Liver (tissue), 8 donors: ENCODE measurements at regions not wholly inside any gene's neighbourhood (a gene's known extent, or its start where the extent isn't known, plus 50 kb on each side); places are given as distances from the start of the nearest gene placed in this dataset.

Source experiments
- DNase-seq: peaks from one replicate; pipeline ENCODE4 v3.0.0-alpha.2; 2017; ENCODE audit warnings: low spot score
- H3K27ac ChIP-seq, 2 donors: one replicate each; pipeline ENCODE4 v1.7.0; 2013; ENCODE audit warnings: inconsistent platforms in 2 of 2, low read length in 2 of 2, control low read depth in 1 of 2, low read depth in 1 of 2, mild to moderate bottlenecking in 1 of 2
- H3K27me3 ChIP-seq, 4 donors: one replicate each; pipeline versions ENCODE4 v1.6.1 to v1.7.0; 2013; ENCODE audit warnings: low read length in 3 of 4, inconsistent platforms in 1 of 4, mild to moderate bottlenecking in 1 of 4, moderate library complexity in 1 of 4; ENCODE audit not compliant: control insufficient read depth in 4 of 4, insufficient read depth in 4 of 4
- H3K36me3 ChIP-seq, 4 donors: one replicate each; pipeline versions ENCODE4 v1.6.1 to v1.7.0; 2013; ENCODE audit warnings: low read length in 3 of 4, mild to moderate bottlenecking in 3 of 4, low read depth in 1 of 4, moderate library complexity in 1 of 4; ENCODE audit not compliant: control insufficient read depth in 4 of 4, insufficient read depth in 3 of 4
- H3K4me1 ChIP-seq, 4 donors: one replicate each; pipeline versions ENCODE4 v1.6.1 to v1.7.0; 2013; ENCODE audit warnings: low read length in 3 of 4, mild to moderate bottlenecking in 3 of 4, moderate library complexity in 1 of 4; ENCODE audit not compliant: control insufficient read depth in 4 of 4, insufficient read depth in 4 of 4
- H3K4me3 ChIP-seq, 3 donors: one replicate each; pipeline versions ENCODE4 v1.6.1 to v1.7.0; 2013; ENCODE audit warnings: low read length in 3 of 3, control low read depth in 1 of 3, low read depth in 1 of 3, mild to moderate bottlenecking in 1 of 3
- H3K9ac ChIP-seq, 2 donors: one replicate each; pipeline ENCODE4 v1.7.0; 2013; ENCODE audit warnings: low read length in 2 of 2, mild to moderate bottlenecking in 2 of 2, moderate library complexity in 2 of 2, control low read depth in 1 of 2, low read depth in 1 of 2
- H3K9me3 ChIP-seq, 4 donors: one replicate each; pipeline versions ENCODE4 v1.6.1 to v1.7.0; 2013; ENCODE audit warnings: low read length in 3 of 4; ENCODE audit not compliant: control insufficient read depth in 4 of 4
- EGR1 ChIP-seq, 2 donors: IDR thresholded peaks; 2 replicates each; pipeline ENCODE4 v1.6.1; 2016 to 2018; ENCODE audit warnings: antibody characterized with exemption in 2 of 2, low read depth in 2 of 2
- HNF4A ChIP-seq, 2 donors: conservative IDR thresholded peaks; 2 replicates each; pipeline ENCODE4 v1.6.1; 2016; ENCODE audit warnings: antibody characterized with exemption in 2 of 2, mild to moderate bottlenecking in 2 of 2
- HNF4G ChIP-seq: IDR thresholded peaks from 2 replicates; pipeline ENCODE4 v1.6.1; 2016; ENCODE audit warnings: antibody characterized with exemption
- JUND ChIP-seq, 2 donors: IDR thresholded peaks; 2 replicates each; pipeline ENCODE4 v1.6.1; 2016; ENCODE audit warnings: antibody characterized with exemption in 2 of 2
- NR2F2 ChIP-seq: IDR thresholded peaks from 2 replicates; pipeline ENCODE4 v1.6.1; 2016; ENCODE audit warnings: antibody characterized with exemption
- RAD21 ChIP-seq, 2 donors: IDR thresholded peaks; 2 replicates each; pipeline ENCODE4 v1.6.1; 2016; ENCODE audit warnings: antibody characterized with exemption in 2 of 2, mild to moderate bottlenecking in 2 of 2
- TAF1 ChIP-seq: conservative IDR thresholded peaks from 2 replicates; pipeline ENCODE4 v1.6.1; 2016; ENCODE audit warnings: antibody characterized with exemption, mild to moderate bottlenecking
- YY1 ChIP-seq: IDR thresholded peaks from 2 replicates; pipeline ENCODE4 v1.6.1; 2016; ENCODE audit warnings: antibody characterized with exemption, mild to moderate bottlenecking
- WGBS: extraction: QIAGEN DNeasy Blood & Tissue Kit; methylation state at CpG from one replicate; pipeline ENCODE4 v1.1.7; 2013; 5-methylcytosine and 5-hydroxymethylcytosine counted together
- TF ChIP-seq, protein P1 (sequence below): IDR thresholded peaks from 2 replicates; pipeline ENCODE4 v1.6.1; 2016; ENCODE audit warnings: antibody characterized with exemption
- TF ChIP-seq, protein P2 (sequence below): IDR thresholded peaks from 2 replicates; pipeline ENCODE4 v1.6.1; 2016; ENCODE audit warnings: antibody characterized with exemption
- TF ChIP-seq, protein P3 (sequence below): fragments of 150-350 bp; IDR thresholded peaks from 2 replicates; pipeline ENCODE4 v1.5.1; 2017; ENCODE audit warnings: improper control_type of control experiment, low read depth, low read length; ENCODE audit not compliant: missing input control
- TF ChIP-seq, protein P4 (sequence below): IDR thresholded peaks from 2 replicates; pipeline ENCODE4 v1.6.1; 2016; ENCODE audit warnings: antibody characterized with exemption, mild to moderate bottlenecking
- donor health status: healthy.
- donor health status: healthy.
- donor health status: healthy.
- donor health status: healthy.
- donor health status: healthy.

DNA sequence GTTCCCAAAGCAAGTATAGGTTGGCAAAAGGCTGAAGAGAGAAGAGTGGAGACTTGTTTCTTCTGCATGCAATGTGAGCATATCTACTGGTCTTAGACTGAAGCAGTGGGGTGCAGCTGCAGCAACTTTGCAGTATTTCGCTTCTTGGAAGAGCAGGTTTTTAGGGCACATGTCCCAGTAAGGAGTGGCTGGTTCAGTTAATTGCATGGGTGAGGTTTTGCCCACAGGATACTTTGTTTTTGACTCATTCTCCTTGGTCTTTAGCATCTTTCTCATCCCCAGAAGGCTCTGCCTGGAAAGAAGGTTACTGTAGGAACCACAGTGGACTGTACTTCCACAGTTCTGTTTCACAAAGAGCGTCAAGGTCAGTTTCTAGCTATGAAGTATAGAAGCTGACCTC is 68.0 kb upstream of the NR3C2 start:
- TF ChIP-seq TAF1 (no peak), JUND (IDR thresholded peaks at IDR 0.05) (no peak), YY1 (no peak), HNF4G (no peak), EGR1 (IDR thresholded peaks at IDR 0.05; ENCODE audit: low read depth in 2 of 2) (no peak), NR2F2 (no peak), HNF4A (conservative IDR thresholded peaks at IDR 0.05) (no peak)
- TF ChIP-seq, protein P1, sequence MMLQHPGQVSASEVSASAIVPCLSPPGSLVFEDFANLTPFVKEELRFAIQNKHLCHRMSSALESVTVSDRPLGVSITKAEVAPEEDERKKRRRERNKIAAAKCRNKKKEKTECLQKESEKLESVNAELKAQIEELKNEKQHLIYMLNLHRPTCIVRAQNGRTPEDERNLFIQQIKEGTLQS: no peak
- TF ChIP-seq, protein P2, sequence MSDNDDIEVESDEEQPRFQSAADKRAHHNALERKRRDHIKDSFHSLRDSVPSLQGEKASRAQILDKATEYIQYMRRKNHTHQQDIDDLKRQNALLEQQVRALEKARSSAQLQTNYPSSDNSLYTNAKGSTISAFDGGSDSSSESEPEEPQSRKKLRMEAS: no peak
- TF ChIP-seq, protein P3, sequence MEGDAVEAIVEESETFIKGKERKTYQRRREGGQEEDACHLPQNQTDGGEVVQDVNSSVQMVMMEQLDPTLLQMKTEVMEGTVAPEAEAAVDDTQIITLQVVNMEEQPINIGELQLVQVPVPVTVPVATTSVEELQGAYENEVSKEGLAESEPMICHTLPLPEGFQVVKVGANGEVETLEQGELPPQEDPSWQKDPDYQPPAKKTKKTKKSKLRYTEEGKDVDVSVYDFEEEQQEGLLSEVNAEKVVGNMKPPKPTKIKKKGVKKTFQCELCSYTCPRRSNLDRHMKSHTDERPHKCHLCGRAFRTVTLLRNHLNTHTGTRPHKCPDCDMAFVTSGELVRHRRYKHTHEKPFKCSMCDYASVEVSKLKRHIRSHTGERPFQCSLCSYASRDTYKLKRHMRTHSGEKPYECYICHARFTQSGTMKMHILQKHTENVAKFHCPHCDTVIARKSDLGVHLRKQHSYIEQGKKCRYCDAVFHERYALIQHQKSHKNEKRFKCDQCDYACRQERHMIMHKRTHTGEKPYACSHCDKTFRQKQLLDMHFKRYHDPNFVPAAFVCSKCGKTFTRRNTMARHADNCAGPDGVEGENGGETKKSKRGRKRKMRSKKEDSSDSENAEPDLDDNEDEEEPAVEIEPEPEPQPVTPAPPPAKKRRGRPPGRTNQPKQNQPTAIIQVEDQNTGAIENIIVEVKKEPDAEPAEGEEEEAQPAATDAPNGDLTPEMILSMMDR: no peak
- TF ChIP-seq, protein P4, sequence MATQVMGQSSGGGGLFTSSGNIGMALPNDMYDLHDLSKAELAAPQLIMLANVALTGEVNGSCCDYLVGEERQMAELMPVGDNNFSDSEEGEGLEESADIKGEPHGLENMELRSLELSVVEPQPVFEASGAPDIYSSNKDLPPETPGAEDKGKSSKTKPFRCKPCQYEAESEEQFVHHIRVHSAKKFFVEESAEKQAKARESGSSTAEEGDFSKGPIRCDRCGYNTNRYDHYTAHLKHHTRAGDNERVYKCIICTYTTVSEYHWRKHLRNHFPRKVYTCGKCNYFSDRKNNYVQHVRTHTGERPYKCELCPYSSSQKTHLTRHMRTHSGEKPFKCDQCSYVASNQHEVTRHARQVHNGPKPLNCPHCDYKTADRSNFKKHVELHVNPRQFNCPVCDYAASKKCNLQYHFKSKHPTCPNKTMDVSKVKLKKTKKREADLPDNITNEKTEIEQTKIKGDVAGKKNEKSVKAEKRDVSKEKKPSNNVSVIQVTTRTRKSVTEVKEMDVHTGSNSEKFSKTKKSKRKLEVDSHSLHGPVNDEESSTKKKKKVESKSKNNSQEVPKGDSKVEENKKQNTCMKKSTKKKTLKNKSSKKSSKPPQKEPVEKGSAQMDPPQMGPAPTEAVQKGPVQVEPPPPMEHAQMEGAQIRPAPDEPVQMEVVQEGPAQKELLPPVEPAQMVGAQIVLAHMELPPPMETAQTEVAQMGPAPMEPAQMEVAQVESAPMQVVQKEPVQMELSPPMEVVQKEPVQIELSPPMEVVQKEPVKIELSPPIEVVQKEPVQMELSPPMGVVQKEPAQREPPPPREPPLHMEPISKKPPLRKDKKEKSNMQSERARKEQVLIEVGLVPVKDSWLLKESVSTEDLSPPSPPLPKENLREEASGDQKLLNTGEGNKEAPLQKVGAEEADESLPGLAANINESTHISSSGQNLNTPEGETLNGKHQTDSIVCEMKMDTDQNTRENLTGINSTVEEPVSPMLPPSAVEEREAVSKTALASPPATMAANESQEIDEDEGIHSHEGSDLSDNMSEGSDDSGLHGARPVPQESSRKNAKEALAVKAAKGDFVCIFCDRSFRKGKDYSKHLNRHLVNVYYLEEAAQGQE: no peak
- 91% methylated on average over 2 of the region's 2 CpGs for WGBS
- H3K36me3 ChIP-seq: no peaks in the 10 kb centered on the region

DNA sequence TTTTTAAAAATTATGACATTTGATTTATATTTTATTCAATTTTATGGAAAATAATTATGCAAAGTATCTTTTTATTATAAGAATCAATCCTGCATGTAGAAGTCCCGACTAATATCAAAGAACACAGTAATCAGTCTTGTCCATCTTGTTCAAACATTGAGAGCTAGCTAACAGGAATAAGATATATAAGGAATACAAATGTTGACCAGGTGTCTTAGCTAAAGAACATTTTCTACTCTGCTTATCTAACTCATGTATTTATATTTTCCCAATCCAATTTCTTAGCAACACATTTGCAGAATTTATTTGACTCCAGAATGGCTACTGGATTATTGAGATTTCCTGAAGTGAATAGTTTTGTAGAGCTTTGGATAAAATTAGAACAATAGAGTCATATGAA is 61.5 kb upstream of the NR3C2 start:
- no peak for DNase-seq
- 5% methylated on average over 1 of the region's 1 CpG for WGBS
- TF ChIP-seq, protein P2: no peak
- TF ChIP-seq RAD21 (IDR thresholded peaks at IDR 0.05) (no peak), YY1 (no peak)
- TF ChIP-seq, protein P4: no peak
- Histone ChIP-seq H3K36me3 (no peaks in the 10 kb centered on the region), H3K27me3 (no peaks in the 10 kb centered on the region), H3K9me3 (no peaks in the 10 kb centered on the region), H3K9ac (no peak overlapping the region), H3K4me1 (no peaks in the 10 kb centered on the region), H3K27ac (no peak overlapping the region), H3K4me3 (no peak overlapping the region)

More for the DNA sequence above, 68.0 kb upstream of the NR3C2 start:
- no peak for DNase-seq
- H3K27ac ChIP-seq: no peak overlapping the region
- H3K9ac ChIP-seq: no peak overlapping the region
- H3K27me3 ChIP-seq: no peaks in the 10 kb centered on the region
- no peaks in the 10 kb centered on the region for H3K9me3 ChIP-seq
- H3K4me1 ChIP-seq: no peaks in the 10 kb centered on the region
- H3K4me3 ChIP-seq: no peak overlapping the region
